Activated CD4-positive, alpha-beta T cell treated with anti-CD3 and anti-CD28 coated beads for 1 hour (primary cell): ENCODE measurements at regions not wholly inside any gene's neighbourhood (a gene's known extent, or its start where the extent isn't known, plus 50 kb on each side); places are given as distances from the start of the nearest gene placed in this dataset.
"Not testable (repeated sequence)": the region's sequence is repeated elsewhere in the genome, so short reads cannot be mapped to it uniquely, and the experiment has no call there.

Experiments used
- DNase-seq: peaks from one replicate; pipeline ENCODE4 v3.0.0-alpha.2; 2020

- not testable (repeated sequence) for DNase-seq
These were observed 50.7 kb downstream of the PPIAL4D start for GRCh38 chr1:145191272-145191675.

DNA sequence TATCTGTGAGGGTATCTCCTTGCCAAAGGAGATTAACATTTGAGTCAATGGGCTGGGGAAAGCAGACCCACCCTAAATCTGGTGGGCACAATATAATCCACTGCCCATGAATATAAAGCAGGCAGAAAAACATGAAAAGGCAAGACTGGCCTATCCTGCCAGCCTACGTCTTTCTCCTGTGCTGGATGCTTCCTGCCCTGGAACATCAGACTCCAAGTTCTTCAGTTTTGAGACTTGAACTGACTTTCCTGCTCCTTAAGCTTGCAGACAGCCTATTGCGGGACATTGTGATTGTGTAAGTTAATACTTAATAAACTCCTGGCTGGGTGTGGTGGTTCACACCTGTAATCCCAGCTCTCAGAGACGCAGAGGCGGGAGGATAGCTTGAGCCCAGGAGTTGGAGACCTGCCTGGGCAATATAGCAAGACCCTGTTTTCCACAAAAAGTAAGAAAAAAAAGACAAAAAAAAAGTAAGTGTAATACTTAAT is 52.4 kb downstream of the PPIAL4D start:
- DNase-seq = not testable (repeated sequence)

GRCh38 chr1:145188869-145189542 is 53.0 kb downstream of the PPIAL4D start:
- DNase-seq = not testable (repeated sequence)

DNA sequence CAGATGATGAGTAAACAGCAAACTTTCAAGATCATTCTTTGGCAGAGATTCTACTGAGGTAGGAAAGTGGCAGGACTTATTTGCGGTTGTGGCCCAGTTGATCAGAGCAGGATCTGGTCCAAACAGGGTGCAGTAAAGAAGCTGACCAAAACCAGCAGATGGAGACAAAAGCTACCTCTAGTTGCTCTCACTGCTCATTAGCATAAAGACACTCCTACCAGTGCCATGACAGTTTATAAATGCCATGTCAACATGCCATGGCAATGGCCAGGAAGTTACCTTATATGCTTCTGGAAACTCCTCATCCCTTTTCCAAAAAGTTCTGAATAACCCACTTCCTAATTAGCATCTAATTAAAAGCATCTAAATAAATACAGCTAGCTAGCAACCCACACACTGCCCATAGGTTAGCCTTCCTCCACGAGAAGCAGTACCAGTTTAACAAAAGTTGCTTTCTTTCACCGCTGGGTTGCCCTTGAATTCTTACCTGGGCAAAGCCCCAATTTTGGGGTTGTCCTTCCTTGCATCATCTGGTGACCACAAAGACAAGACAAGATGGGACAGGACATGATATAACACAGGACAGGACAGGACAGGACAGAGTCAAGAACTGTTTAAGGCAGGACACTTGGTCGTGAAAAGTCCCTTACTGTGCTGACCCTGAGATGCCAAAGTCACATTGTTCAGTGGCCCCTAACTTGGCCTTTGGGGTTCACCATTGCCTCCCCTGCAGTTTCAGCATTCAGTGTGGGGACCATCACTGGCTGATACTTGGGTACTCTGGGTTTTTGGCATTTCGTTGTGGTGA is 59.2 kb downstream of the PPIAL4D start:
- not testable (repeated sequence) for DNase-seq

DNA sequence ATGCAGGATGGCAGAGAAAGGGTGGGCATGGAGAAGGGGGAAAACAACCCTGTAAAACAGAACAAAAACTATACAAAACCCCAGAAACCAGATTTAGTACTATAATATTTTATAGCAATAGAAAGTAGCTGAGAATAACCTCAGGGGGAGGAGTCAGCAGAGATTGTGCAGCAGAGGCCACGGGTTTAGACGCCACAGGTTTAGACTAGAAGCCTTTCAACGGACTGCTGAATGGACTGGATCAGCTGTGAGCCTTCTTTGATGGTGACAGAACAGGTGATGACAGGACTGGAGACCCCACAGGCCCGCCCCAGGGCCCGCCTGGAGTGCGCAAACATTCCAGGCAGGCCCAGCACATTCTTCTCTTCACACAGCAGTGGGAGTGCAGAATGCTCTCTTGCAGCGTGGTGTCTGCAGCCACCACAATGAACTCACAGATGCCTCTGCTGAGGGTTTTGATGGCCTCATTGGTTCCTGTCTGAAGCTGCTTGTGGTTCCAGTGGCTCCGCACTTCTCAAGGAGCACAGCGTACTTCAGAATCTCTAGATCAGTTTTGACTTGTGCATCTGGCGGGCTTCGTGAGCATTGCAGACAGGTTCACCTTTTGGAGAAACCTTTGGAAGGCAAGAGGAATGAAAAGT is 65.6 kb downstream of the PPIAL4D start:
- peak; percentile 13 for DNase-seq

GRCh38 chr1:145174377-145174776 is 67.6 kb downstream of the PPIAL4D start:
- not testable (repeated sequence) for DNase-seq

DNA sequence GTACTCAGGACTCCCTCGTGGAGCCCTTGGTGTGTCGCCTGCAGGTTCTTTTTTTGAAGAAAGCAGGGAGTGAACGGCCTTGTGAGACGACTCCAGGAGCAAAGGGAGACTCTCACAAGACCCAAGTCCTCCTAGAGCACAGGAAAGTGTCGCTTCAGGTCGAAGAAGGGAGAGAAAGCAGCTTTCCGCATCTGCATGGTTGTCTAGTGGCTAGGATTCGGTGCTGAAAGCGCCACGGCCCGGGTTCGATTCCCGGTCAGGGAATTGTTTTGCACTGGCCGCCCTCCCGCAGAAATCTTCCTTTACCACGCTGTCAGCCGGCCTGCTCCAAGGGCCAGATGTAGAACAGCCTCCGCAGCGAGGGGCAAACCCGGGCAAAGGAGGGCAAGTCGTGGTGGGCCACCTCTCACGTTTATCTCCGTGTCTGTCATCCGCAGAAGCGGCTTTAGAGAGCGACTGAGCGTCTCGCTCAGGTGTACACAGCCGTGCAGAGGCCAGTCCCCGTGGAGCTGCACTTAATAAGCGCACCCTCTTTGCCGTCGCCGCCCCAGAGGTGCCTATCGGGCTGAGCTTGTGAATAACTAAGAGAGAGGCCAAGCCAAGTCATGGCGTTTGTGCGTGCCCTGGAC is 72.6 kb downstream of the FAM72D start:
- not testable (repeated sequence) for DNase-seq

GRCh38 chr1:145164360-145164759 is 68.6 kb downstream of the FAM72D start:
- DNase-seq = not testable (repeated sequence)
